ENCODE measurements at regions not wholly inside any gene's neighbourhood (a gene's known extent, or its start where the extent isn't known, plus 50 kb on each side); places are given as distances from the start of the nearest gene placed in this dataset.
A peak's percentile ranks its signal among the peaks of the same experiment; 100 is the strongest.

DNA sequence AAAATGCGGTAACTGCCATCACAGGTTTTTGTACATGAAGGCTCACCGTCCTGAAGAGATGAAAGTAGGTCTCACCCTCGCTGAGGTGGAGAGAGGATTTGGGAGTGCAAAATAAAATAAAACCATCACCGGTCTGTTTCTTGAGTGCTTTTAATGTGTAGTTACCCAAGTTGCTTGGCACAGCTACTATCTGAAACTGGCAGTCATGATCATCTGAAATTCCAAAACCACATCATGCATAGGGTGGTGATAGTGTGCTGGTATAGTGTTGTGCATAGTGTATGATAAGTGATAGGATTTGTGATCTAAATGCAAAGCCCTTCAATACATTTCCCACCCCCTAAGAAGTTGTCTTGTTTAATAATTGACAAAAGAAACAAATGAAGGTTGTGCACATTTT, 381.3 kb downstream of the DMRT2 start:
- Mint-ChIP-seq H3K27ac (ENCODE audit: unreplicated experiment) (no peak overlapping the region), H3K36me3 (ENCODE audit: insufficient read depth, unreplicated experiment) (no peaks in the 10 kb centered on the region), H3K4me1 (ENCODE audit: low read depth, unreplicated experiment) (no peaks in the 10 kb centered on the region), H3K27me3 (ENCODE audit: insufficient read depth, unreplicated experiment) (peaks cover 12% of the 10 kb centered on the region), H3K9me3 (ENCODE audit: unreplicated experiment) (no peaks in the 10 kb centered on the region), H3K4me3 (ENCODE audit: unreplicated experiment) (no peak overlapping the region)
- Histone ChIP-seq H3K4me1 (no peaks in the 10 kb centered on the region), H3K27me3 (replicated peaks; ENCODE audit: control insufficient read depth, insufficient read depth, low read length) (no peaks in the 10 kb centered on the region), H3K9me3 (no peaks in the 10 kb centered on the region), H3K4me3 (ENCODE audit: low read depth, low read length) (no peak overlapping the region), H3K36me3 (ENCODE audit: control insufficient read depth, insufficient read depth, low read length) (no peaks in the 10 kb centered on the region)
- BruUV-seq (replicated peaks): no TSS peak
- ChIA-PET CTCF (no interaction called here), POLR2A (no interaction called here)
- intact Hi-C loops (cut with micrococcal nuclease; ENCODE audit: unreplicated experiment): no loop called here
- TF ChIP-seq, protein P1, sequence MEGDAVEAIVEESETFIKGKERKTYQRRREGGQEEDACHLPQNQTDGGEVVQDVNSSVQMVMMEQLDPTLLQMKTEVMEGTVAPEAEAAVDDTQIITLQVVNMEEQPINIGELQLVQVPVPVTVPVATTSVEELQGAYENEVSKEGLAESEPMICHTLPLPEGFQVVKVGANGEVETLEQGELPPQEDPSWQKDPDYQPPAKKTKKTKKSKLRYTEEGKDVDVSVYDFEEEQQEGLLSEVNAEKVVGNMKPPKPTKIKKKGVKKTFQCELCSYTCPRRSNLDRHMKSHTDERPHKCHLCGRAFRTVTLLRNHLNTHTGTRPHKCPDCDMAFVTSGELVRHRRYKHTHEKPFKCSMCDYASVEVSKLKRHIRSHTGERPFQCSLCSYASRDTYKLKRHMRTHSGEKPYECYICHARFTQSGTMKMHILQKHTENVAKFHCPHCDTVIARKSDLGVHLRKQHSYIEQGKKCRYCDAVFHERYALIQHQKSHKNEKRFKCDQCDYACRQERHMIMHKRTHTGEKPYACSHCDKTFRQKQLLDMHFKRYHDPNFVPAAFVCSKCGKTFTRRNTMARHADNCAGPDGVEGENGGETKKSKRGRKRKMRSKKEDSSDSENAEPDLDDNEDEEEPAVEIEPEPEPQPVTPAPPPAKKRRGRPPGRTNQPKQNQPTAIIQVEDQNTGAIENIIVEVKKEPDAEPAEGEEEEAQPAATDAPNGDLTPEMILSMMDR (IDR thresholded peaks at IDR 0.05; ENCODE audit: insufficient read depth in 1 of 2, low read depth in 1 of 2, low read length in 1 of 2, severe bottlenecking in 1 of 2, unreplicated experiment in 1 of 2): no peak
- DNase-seq: no peak

DNA sequence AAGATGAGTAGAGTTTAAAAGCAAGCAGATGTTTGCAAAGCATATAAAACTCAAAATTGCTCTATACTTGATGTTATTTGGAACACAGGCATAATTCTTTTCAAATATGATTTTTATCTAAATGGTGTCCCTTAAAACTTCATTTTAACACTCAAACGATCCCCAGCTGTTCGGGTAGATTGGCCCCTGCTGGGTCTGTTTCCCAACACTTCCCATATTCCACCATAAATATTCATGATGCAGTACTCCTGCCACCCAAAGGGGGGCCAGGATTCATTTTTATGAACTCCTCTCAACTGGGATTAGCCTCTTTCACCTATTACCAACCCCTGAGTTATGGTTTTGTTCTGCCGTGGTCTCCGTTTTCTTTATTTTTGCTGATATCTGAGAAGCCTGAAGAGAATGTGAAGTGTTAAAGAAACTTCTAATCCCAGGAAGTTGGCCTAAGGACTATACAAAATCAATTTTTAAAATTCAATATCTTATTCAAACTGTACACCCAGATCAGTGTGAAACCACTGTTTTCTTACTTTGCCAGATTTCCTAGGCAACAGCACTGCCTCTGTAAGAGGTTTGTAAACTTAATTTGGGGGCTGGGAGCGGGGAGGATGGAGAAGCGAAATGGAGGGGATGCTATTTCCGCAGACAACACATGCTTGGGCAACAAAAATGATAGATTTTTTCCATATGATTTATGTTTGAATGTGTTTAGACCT, 384.1 kb downstream of the DMRT2 start:
- Histone ChIP-seq H3K36me3 (ENCODE audit: control insufficient read depth, insufficient read depth, low read length) (no peaks in the 10 kb centered on the region), H3K9me3 (no peaks in the 10 kb centered on the region), H3K27me3 (replicated peaks; ENCODE audit: control insufficient read depth, insufficient read depth, low read length) (no peaks in the 10 kb centered on the region), H3K4me3 (ENCODE audit: low read depth, low read length) (no peak overlapping the region), H3K4me1 (no peaks in the 10 kb centered on the region)
- no peak overlapping the region for H3K27ac Mint-ChIP-seq (ENCODE audit: unreplicated experiment)
- CTCF ChIA-PET: no interaction called here
- no peaks in the 10 kb centered on the region for H3K9me3 Mint-ChIP-seq (ENCODE audit: unreplicated experiment)
- POLR2A ChIA-PET: no interaction called here
- H3K4me3 Mint-ChIP-seq (ENCODE audit: unreplicated experiment): no peak overlapping the region
- no TSS peak for BruUV-seq (replicated peaks)
- intact Hi-C loops (cut with micrococcal nuclease; ENCODE audit: unreplicated experiment): no loop called here
- TF ChIP-seq, protein P1 (IDR thresholded peaks at IDR 0.05; ENCODE audit: insufficient read depth in 1 of 2, low read depth in 1 of 2, low read length in 1 of 2, severe bottlenecking in 1 of 2, unreplicated experiment in 1 of 2): peak in 1 of 2 experiments; percentile 12
- peak in 1 of 2 experiments; percentile 5 for DNase-seq
- H3K27me3 Mint-ChIP-seq (ENCODE audit: insufficient read depth, unreplicated experiment): peaks cover 19% of the 10 kb centered on the region
- H3K4me1 Mint-ChIP-seq (ENCODE audit: low read depth, unreplicated experiment): no peaks in the 10 kb centered on the region
- H3K36me3 Mint-ChIP-seq (ENCODE audit: insufficient read depth, unreplicated experiment): no peaks in the 10 kb centered on the region

DNA sequence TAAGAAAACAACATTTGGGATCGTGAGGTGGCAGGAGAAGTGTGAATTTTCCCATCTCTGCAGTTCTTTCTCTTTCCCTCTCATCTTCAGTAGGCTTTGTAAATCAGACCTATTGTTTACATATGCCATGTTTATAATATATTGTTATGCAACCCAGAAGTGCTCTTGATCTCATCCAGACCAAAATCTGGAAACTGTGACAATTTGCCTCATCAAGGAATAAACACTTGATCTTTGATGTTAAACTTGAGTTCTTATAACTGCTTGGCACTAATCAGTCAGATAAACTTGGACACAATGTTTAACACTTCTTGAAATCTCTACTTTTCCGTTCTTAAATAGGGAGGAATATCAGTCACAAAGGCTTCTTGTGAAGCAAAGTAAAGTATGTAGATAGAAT, 384.7 kb downstream of the DMRT2 start:
- no peaks in the 10 kb centered on the region for H3K4me1 ChIP-seq
- no peaks in the 10 kb centered on the region for H3K27me3 ChIP-seq (replicated peaks; ENCODE audit: control insufficient read depth, insufficient read depth, low read length)
- DNase-seq: no peak
- Mint-ChIP-seq H3K27me3 (ENCODE audit: insufficient read depth, unreplicated experiment) (peaks cover 19% of the 10 kb centered on the region), H3K9me3 (ENCODE audit: unreplicated experiment) (no peaks in the 10 kb centered on the region), H3K36me3 (ENCODE audit: insufficient read depth, unreplicated experiment) (no peaks in the 10 kb centered on the region), H3K4me3 (ENCODE audit: unreplicated experiment) (no peak overlapping the region), H3K27ac (ENCODE audit: unreplicated experiment) (no peak overlapping the region), H3K4me1 (ENCODE audit: low read depth, unreplicated experiment) (no peaks in the 10 kb centered on the region)
- TF ChIP-seq, protein P1 (IDR thresholded peaks at IDR 0.05; ENCODE audit: insufficient read depth in 1 of 2, low read depth in 1 of 2, low read length in 1 of 2, severe bottlenecking in 1 of 2, unreplicated experiment in 1 of 2): no peak
- ChIA-PET POLR2A (no interaction called here), CTCF (no interaction called here)
- BruUV-seq (replicated peaks): no TSS peak
- no peaks in the 10 kb centered on the region for H3K9me3 ChIP-seq
- no peaks in the 10 kb centered on the region for H3K36me3 ChIP-seq (ENCODE audit: control insufficient read depth, insufficient read depth, low read length)
- H3K4me3 ChIP-seq (ENCODE audit: low read depth, low read length): no peak overlapping the region
- intact Hi-C loops (cut with micrococcal nuclease; ENCODE audit: unreplicated experiment): no loop called here

All from Caco-2 (cell line).